Lung (tissue), 11 donors: ENCODE measurements at regions not wholly inside any gene's neighbourhood (a gene's known extent, or its start where the extent isn't known, plus 50 kb on each side); places are given as distances from the start of the nearest gene placed in this dataset.

Experiments used
- ATAC-seq: fragments of 200-7000 bp; cut with Tn5 transposase; one replicate; pipeline ENCODE4 v1.9.1; 2020; ENCODE audit warnings: moderate number of reproducible peaks; ENCODE audit not compliant: insufficient read depth, low FRiP score
- DNase-seq, 3 donors: peaks; one replicate each; pipeline ENCODE4 v3.0.0-alpha.2; 2013 to 2017
- H3K27ac ChIP-seq, 2 donors: one replicate each; pipeline ENCODE4 v1.5.1; 2013; ENCODE audit warnings: mild to moderate bottlenecking in 2 of 2, moderate library complexity in 2 of 2, control low read depth in 1 of 2, inconsistent platforms in 1 of 2, low read depth in 1 of 2, low read length in 1 of 2
- H3K27me3 ChIP-seq, 3 donors: one replicate each; pipeline ENCODE4 v1.5.1; 2013; ENCODE audit warnings: low read length in 2 of 3; ENCODE audit not compliant: control insufficient read depth in 3 of 3, insufficient read depth in 3 of 3
- H3K36me3 ChIP-seq, 4 donors: one replicate each; pipeline ENCODE4 v1.5.1; 2013; ENCODE audit warnings: low read length in 4 of 4, mild to moderate bottlenecking in 1 of 4, moderate library complexity in 1 of 4; ENCODE audit not compliant: control insufficient read depth in 4 of 4, insufficient read depth in 4 of 4
- H3K4me1 ChIP-seq, 5 donors: one replicate each; pipeline ENCODE4 v1.5.1; 2013; ENCODE audit warnings: low read length in 5 of 5, mild to moderate bottlenecking in 2 of 5, moderate library complexity in 1 of 5; ENCODE audit not compliant: control insufficient read depth in 5 of 5, insufficient read depth in 5 of 5
- H3K4me3 ChIP-seq: one replicate; pipeline ENCODE4 v1.5.1; 2013; ENCODE audit warnings: mild to moderate bottlenecking, control low read depth, moderate library complexity
- H3K9ac ChIP-seq, 2 donors: one replicate each; pipeline ENCODE4 v1.5.1; 2013; ENCODE audit warnings: low read length in 2 of 2, control low read depth in 1 of 2; ENCODE audit not compliant: insufficient read depth in 1 of 2
- H3K9me3 ChIP-seq, 4 donors: one replicate each; pipeline ENCODE4 v1.5.1; 2013; ENCODE audit warnings: low read length in 3 of 4, mild to moderate bottlenecking in 1 of 4, moderate library complexity in 1 of 4; ENCODE audit not compliant: control insufficient read depth in 4 of 4, insufficient read depth in 3 of 4
- WGBS, 2 donors: extraction: QIAGEN DNeasy Blood & Tissue Kit; methylation state at CpG; one replicate each; pipeline ENCODE4 v1.1.7; 2013; 5-methylcytosine and 5-hydroxymethylcytosine counted together
- TF ChIP-seq, protein P1 (sequence below): IDR thresholded peaks from 2 replicates; pipeline ENCODE4 v1.5.1; 2012; ENCODE audit warnings: mild to moderate bottlenecking; ENCODE audit errors: control extremely low read depth, extremely low read depth
- donor health status: control.
- donor health status: control.
- donor health status: Bipolar disorder and iron deficiency.
- donor health status: healthy.
- donor health status: DM: yes; HTN: yes; CAD: no.

DNA sequence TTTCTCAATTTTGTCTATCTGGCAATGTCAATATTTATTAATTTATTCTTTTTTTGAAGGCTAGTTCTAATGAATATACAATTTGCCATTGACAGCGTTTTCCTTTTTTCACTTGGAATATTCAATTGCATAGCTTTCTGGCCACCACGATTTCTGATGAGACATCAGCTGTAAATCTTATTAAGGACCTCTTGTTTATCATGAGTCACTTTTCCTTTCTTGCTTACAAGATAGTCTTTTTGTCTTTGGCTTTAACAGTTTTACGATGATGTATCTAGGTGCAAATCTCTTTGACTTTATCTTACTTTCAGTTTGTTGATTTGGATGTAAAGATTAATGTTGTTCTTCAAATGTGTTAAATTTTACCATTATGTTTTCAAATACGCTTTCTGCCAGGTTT is 991.6 kb upstream of the SLC10A2 start:
- no peaks in the 10 kb centered on the region for H3K9me3 ChIP-seq
- H3K4me1 ChIP-seq, result no peaks in the 10 kb centered on the region
- ATAC-seq (no peak), DNase-seq (no peak)
- H3K27me3 ChIP-seq, result no peaks in the 10 kb centered on the region
- no peak overlapping the region for H3K27ac ChIP-seq
- no peak overlapping the region for H3K4me3 ChIP-seq
- H3K9ac ChIP-seq, result no peak overlapping the region
- no peaks in the 10 kb centered on the region for H3K36me3 ChIP-seq
- TF ChIP-seq, protein P1, sequence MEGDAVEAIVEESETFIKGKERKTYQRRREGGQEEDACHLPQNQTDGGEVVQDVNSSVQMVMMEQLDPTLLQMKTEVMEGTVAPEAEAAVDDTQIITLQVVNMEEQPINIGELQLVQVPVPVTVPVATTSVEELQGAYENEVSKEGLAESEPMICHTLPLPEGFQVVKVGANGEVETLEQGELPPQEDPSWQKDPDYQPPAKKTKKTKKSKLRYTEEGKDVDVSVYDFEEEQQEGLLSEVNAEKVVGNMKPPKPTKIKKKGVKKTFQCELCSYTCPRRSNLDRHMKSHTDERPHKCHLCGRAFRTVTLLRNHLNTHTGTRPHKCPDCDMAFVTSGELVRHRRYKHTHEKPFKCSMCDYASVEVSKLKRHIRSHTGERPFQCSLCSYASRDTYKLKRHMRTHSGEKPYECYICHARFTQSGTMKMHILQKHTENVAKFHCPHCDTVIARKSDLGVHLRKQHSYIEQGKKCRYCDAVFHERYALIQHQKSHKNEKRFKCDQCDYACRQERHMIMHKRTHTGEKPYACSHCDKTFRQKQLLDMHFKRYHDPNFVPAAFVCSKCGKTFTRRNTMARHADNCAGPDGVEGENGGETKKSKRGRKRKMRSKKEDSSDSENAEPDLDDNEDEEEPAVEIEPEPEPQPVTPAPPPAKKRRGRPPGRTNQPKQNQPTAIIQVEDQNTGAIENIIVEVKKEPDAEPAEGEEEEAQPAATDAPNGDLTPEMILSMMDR, result no peak
- WGBS, 2 donors, result 78 to 83% methylated on average over 4 of the region's 4 CpGs

DNA sequence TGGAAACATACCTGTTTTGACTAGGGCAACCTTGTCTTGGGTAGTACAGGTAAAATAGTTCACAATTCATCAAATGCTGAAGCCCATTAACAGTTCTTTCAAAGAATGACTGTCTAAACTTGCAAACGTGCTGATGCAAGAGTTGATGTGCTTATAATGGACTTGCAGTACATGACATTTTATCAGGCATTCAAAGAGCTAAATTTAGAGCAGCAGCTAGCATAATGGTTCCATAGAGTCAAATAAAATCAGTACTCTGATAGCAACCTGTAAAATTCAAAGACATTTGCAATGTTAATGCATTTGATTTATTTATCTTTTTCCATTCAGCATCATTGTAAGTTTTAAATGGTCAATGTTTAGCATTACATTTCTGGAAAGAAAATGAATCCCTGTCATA is 979.7 kb upstream of the SLC10A2 start:
- no peak for DNase-seq
- Histone ChIP-seq H3K36me3 (no peaks in the 10 kb centered on the region), H3K27ac (no peak overlapping the region), H3K4me3 (no peak overlapping the region), H3K27me3 (no peaks in the 10 kb centered on the region), H3K9me3 (no peaks in the 10 kb centered on the region), H3K9ac (no peak overlapping the region), H3K4me1 (no peaks in the 10 kb centered on the region)
- WGBS, 2 donors, result 57 to 70% methylated on average over 1 of the region's 1 CpG
- TF ChIP-seq, protein P1, result no peak
- no peak for ATAC-seq

DNA sequence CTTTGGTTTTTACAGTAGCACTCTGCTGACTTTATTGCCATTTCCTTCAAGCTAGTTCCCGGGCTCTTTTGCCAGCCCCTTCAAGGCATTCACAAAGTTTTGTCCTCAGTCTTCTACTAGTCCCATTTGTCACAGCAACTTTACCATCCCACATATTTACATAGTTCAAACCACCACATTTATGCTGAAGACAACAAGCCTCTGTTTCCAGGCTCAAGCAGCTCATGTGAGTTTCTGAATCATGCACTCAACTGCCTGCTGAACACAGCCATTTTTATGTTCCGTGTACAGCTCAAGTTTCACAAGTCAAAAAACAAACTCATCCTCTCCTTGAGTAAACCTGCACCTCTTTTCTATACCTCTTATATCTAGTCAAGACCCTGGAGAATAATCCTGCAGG is 977.0 kb upstream of the SLC10A2 start:
- no peak overlapping the region for H3K4me3 ChIP-seq
- no peaks in the 10 kb centered on the region for H3K36me3 ChIP-seq
- no peak for DNase-seq
- no peak overlapping the region for H3K27ac ChIP-seq
- no peaks in the 10 kb centered on the region for H3K4me1 ChIP-seq
- 74 to 86% methylated on average over 2 of the region's 2 CpGs for WGBS, 2 donors
- ATAC-seq, result no peak
- no peaks in the 10 kb centered on the region for H3K27me3 ChIP-seq
- H3K9me3 ChIP-seq, result peaks cover 0 to 2% (median under 1%) of the 10 kb centered on the region in 4 donors
- TF ChIP-seq, protein P1, result no peak
- H3K9ac ChIP-seq, result no peak overlapping the region

DNA sequence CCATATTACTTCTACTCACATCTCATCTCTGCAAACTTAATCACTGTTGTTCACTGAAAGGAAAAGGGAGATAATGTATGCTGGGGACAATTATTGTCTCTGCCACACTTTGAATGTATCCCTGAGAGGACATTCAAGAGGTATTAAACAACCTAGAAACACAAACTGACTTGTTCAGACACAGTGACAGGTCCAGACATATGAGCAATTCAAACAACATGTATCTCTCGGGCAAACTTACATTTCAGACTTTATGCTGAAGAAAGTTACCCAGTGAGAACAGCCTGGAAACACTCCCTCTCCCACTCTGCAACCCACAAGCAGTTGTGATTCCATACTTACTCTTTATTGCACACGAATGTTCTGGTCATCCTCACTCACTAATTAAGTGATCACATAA is 968.7 kb upstream of the SLC10A2 start:
- ATAC-seq (no peak), DNase-seq (no peak)
- 85 to 90% methylated on average over 2 of the region's 2 CpGs for WGBS, 2 donors
- H3K9ac ChIP-seq, result no peak overlapping the region
- no peak overlapping the region for H3K27ac ChIP-seq
- H3K4me1 ChIP-seq, result no peaks in the 10 kb centered on the region
- H3K4me3 ChIP-seq, result no peak overlapping the region
- TF ChIP-seq, protein P1, result no peak
- H3K36me3 ChIP-seq, result no peaks in the 10 kb centered on the region
- H3K9me3 ChIP-seq, result peaks cover 0 to 2% (median 0%) of the 10 kb centered on the region in 4 donors
- no peaks in the 10 kb centered on the region for H3K27me3 ChIP-seq
